Natural killer cell (primary cell): ENCODE measurements at regions not wholly inside any gene's neighbourhood (a gene's known extent, or its start where the extent isn't known, plus 50 kb on each side); places are given as distances from the start of the nearest gene placed in this dataset.

Experiments
- ATAC-seq, 3 donors: fragments of 150-1000 bp in 2 of 3; fragments of 200-7000 bp in 1 of 3; cut with Tn5 transposase; 1 replicate in 1 of 3; 2 replicates in 2 of 3; pipeline ENCODE4 v1.10.0; 2021; ENCODE audit warnings: mild to moderate bottlenecking in 2 of 3, moderate library complexity in 2 of 3
- DNase-seq, 2 donors: peaks; one replicate each; pipeline versions ENCODE4 v3.0.0 to v3.0.0-alpha.2; 2013 to 2021; ENCODE audit warnings: mixed read lengths in 1 of 2
- H3K27ac ChIP-seq: one replicate; pipeline ENCODE4 v1.5.1; 2013; ENCODE audit warnings: mild to moderate bottlenecking, low read length
- H3K27me3 ChIP-seq: one replicate; pipeline ENCODE4 v1.6.1; 2013; ENCODE audit warnings: low read length; ENCODE audit not compliant: control insufficient read depth, insufficient read depth
- H3K36me3 ChIP-seq: one replicate; pipeline ENCODE4 v1.6.1; 2013; ENCODE audit warnings: low read length; ENCODE audit not compliant: control insufficient read depth, insufficient read depth
- H3K4me1 ChIP-seq: one replicate; pipeline ENCODE4 v1.6.1; 2013; ENCODE audit warnings: low read length; ENCODE audit not compliant: control insufficient read depth, insufficient read depth
- H3K4me3 ChIP-seq: one replicate; pipeline ENCODE4 v1.5.1; 2013; ENCODE audit warnings: low read length
- H3K9me3 ChIP-seq: one replicate; pipeline ENCODE4 v1.6.1; 2013; ENCODE audit warnings: low read length; ENCODE audit not compliant: control insufficient read depth, insufficient read depth
- H3K27ac Mint-ChIP-seq, 2 donors: one replicate each; pipeline ENCODE4 v1.8.0; 2022; ENCODE audit warnings: mild to moderate bottlenecking in 2 of 2, mixed read lengths in 2 of 2, moderate library complexity in 1 of 2
- H3K27me3 Mint-ChIP-seq, 2 donors: one replicate each; pipeline ENCODE4 v1.8.0; 2022; ENCODE audit warnings: low read depth in 2 of 2, mixed read lengths in 2 of 2
- H3K36me3 Mint-ChIP-seq: one replicate; pipeline ENCODE4 v1.8.0; 2022; ENCODE audit warnings: mixed read lengths
- H3K4me1 Mint-ChIP-seq, 2 donors: one replicate each; pipeline ENCODE4 v1.8.0; 2022; ENCODE audit warnings: mixed read lengths in 2 of 2
- H3K4me3 Mint-ChIP-seq: one replicate; pipeline ENCODE4 v1.8.0; 2022; ENCODE audit warnings: mild to moderate bottlenecking, moderate library complexity, mixed read lengths
- H3K9me3 Mint-ChIP-seq, 2 donors: one replicate each; pipeline ENCODE4 v1.8.0; 2022; ENCODE audit warnings: mixed read lengths in 2 of 2
- WGBS: methylation state at CpG from one replicate; pipeline ENCODE4 v1.1.7; 2013; ENCODE audit warnings: missing lambda C conversion rate; ENCODE audit not compliant: insufficient coverage; 5-methylcytosine and 5-hydroxymethylcytosine counted together
- intact Hi-C: fragments of 100-400 bp; cut with micrococcal nuclease; formaldehyde crosslinking; loops from one replicate; pipeline ENCODE4 v1.14.2; 2022
- TF ChIP-seq, protein P1 (sequence below): fragments of 200-600 bp; IDR thresholded peaks from one replicate; pipeline ENCODE4 v1.8.0; 2022; ENCODE audit warnings: antibody characterized with exemption

DNA sequence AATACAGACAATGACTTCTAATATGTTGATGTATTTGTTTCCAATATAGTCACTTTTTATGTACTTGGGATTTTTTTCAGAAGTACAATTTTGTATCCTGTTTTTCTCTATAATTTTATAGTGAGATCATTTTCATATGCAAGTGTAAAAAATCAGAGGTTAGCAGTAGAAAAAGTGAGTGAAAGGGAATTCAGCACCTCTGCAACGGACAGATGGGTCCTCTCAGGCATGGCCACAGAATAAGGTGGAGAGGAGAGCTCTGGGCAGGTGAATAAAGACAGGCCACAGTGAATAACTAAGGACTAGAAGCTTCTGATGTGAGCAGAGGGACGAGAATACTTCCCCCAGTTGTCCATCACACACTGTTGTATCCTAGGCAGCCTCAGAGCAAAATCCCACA lies 210.1 kb upstream of the CNR1 start:
- Mint-ChIP-seq H3K36me3 (no peaks in the 10 kb centered on the region), H3K4me1 (no peaks in the 10 kb centered on the region)

DNA sequence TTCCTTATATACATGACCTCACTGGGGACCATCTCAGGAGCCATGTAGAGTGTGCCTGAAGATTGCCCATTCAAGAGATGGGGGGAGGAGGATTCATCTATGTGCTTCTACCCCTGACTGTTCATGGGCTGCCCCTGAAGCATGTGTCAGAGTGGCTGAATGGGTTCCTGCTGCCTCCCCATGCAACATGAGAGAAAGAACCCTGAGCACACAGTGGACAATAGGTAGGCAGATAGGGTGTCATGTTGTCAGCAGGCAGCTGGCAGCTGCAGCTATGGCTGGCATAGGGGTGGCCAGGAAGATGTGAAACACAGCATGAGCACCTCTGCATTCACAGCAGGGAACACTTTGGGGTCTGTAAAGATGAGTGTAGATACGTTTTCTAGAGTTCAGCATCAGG lies 208.4 kb upstream of the CNR1 start:
- TF ChIP-seq, protein P1, sequence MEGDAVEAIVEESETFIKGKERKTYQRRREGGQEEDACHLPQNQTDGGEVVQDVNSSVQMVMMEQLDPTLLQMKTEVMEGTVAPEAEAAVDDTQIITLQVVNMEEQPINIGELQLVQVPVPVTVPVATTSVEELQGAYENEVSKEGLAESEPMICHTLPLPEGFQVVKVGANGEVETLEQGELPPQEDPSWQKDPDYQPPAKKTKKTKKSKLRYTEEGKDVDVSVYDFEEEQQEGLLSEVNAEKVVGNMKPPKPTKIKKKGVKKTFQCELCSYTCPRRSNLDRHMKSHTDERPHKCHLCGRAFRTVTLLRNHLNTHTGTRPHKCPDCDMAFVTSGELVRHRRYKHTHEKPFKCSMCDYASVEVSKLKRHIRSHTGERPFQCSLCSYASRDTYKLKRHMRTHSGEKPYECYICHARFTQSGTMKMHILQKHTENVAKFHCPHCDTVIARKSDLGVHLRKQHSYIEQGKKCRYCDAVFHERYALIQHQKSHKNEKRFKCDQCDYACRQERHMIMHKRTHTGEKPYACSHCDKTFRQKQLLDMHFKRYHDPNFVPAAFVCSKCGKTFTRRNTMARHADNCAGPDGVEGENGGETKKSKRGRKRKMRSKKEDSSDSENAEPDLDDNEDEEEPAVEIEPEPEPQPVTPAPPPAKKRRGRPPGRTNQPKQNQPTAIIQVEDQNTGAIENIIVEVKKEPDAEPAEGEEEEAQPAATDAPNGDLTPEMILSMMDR = no peak
- intact Hi-C loops = no loop called here
- Mint-ChIP-seq H3K4me3 (no peak overlapping the region), H3K9me3 (peaks cover 3 to 4% of the 10 kb centered on the region in 2 donors), H3K27ac (no peak overlapping the region), H3K27me3 (peaks cover 0 to 2% of the 10 kb centered on the region in 2 donors), H3K4me1 (no peaks in the 10 kb centered on the region), H3K36me3 (no peaks in the 10 kb centered on the region)
- no peaks in the 10 kb centered on the region for H3K36me3 ChIP-seq
- no peaks in the 10 kb centered on the region for H3K9me3 ChIP-seq
- H3K4me3 ChIP-seq = no peak overlapping the region
- ATAC-seq = no peak
- no peak for DNase-seq
- no peaks in the 10 kb centered on the region for H3K4me1 ChIP-seq
- H3K27me3 ChIP-seq = no peaks in the 10 kb centered on the region
- 33% methylated on average over 1 of the region's 1 CpG for WGBS
- no peak overlapping the region for H3K27ac ChIP-seq

More for the DNA sequence above, 210.1 kb upstream of the CNR1 start:
- intact Hi-C loops = no loop called here
- H3K9me3 Mint-ChIP-seq = no peaks in the 10 kb centered on the region
- H3K27ac Mint-ChIP-seq = no peak overlapping the region
- no peak overlapping the region for H3K4me3 Mint-ChIP-seq
- DNase-seq = no peak
- no peak overlapping the region for H3K4me3 ChIP-seq
- TF ChIP-seq, protein P1 = no peak
- no peak overlapping the region for H3K27ac ChIP-seq
- H3K36me3 ChIP-seq = no peaks in the 10 kb centered on the region
- ATAC-seq = no peak
- H3K27me3 ChIP-seq = no peaks in the 10 kb centered on the region
- no peaks in the 10 kb centered on the region for H3K27me3 Mint-ChIP-seq
- no peaks in the 10 kb centered on the region for H3K9me3 ChIP-seq
- H3K4me1 ChIP-seq = no peaks in the 10 kb centered on the region
- WGBS = 25% methylated on average over 2 of the region's 2 CpGs

GRCh38 chr6:88371480-88371879 lies 205.3 kb upstream of the CNR1 start:
- intact Hi-C loops = no loop called here
- H3K9me3 ChIP-seq = no peaks in the 10 kb centered on the region
- no peaks in the 10 kb centered on the region for H3K4me1 Mint-ChIP-seq
- no peaks in the 10 kb centered on the region for H3K27me3 ChIP-seq
- peaks cover 0 to 2% of the 10 kb centered on the region in 2 donors for H3K27me3 Mint-ChIP-seq
- TF ChIP-seq, protein P1 = no peak
- H3K27ac Mint-ChIP-seq = no peak overlapping the region
- H3K36me3 Mint-ChIP-seq = no peaks in the 10 kb centered on the region
- no peaks in the 10 kb centered on the region for H3K4me1 ChIP-seq
- no peak overlapping the region for H3K4me3 Mint-ChIP-seq
- DNase-seq (no peak), ATAC-seq (no peak)
- H3K27ac ChIP-seq = no peak overlapping the region
- H3K4me3 ChIP-seq = no peak overlapping the region
- WGBS = 94% methylated on average over 2 of the region's 2 CpGs
- H3K36me3 ChIP-seq = no peaks in the 10 kb centered on the region
- peaks cover 3 to 10% of the 10 kb centered on the region in 2 donors for H3K9me3 Mint-ChIP-seq

DNA sequence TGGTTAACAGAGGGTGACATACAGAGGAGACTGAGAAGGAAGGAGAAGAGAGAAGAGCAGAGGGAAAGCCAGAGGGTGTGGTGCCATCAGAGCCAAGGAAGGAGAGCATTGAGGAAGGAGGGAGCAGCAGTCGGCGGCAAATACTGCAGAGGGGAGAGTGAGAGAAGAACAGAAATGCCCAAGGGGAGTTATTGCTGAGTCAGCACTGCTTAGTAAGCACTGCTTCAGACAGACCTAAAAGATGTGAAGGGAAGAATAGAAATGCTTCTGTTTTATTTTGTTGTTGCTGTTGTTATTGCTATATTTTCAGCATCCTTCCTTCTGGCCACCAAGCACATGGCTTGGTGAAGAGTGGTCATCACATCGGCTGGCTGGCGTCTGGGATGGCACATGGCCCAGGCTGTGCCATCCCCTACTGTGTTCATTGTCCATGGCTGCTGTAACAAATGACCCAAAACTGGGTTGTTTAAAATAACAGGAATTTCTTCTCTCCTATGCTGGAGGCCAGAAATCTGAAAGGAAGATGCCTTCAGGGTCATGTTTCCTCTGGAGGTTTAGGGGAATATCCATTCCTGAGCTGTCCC lies 204.1 kb upstream of the CNR1 start:
- DNase-seq (no peak), ATAC-seq (no peak)
- H3K27ac Mint-ChIP-seq = no peak overlapping the region
- WGBS = 94% methylated on average over 4 of the region's 4 CpGs
- no peak overlapping the region for H3K4me3 Mint-ChIP-seq
- Histone ChIP-seq H3K27ac (no peak overlapping the region), H3K4me3 (no peak overlapping the region), H3K4me1 (no peaks in the 10 kb centered on the region), H3K36me3 (no peaks in the 10 kb centered on the region), H3K9me3 (no peaks in the 10 kb centered on the region), H3K27me3 (no peaks in the 10 kb centered on the region)
- peaks cover 0 to 2% of the 10 kb centered on the region in 2 donors for H3K27me3 Mint-ChIP-seq
- H3K36me3 Mint-ChIP-seq = no peaks in the 10 kb centered on the region
- no peaks in the 10 kb centered on the region for H3K4me1 Mint-ChIP-seq
- peaks cover 3 to 10% of the 10 kb centered on the region in 2 donors for H3K9me3 Mint-ChIP-seq
- TF ChIP-seq, protein P1 = no peak
- intact Hi-C loops = no loop called here
